ENCODE measurements at regions not wholly inside any gene's neighbourhood (a gene's known extent, or its start where the extent isn't known, plus 50 kb on each side); places are given as distances from the start of the nearest gene placed in this dataset.
A peak's percentile ranks its signal among the peaks of the same experiment; 100 is the strongest.
"Not testable (repeated sequence)": the region's sequence is repeated elsewhere in the genome, so short reads cannot be mapped to it uniquely, and the experiment has no call there.

DNA sequence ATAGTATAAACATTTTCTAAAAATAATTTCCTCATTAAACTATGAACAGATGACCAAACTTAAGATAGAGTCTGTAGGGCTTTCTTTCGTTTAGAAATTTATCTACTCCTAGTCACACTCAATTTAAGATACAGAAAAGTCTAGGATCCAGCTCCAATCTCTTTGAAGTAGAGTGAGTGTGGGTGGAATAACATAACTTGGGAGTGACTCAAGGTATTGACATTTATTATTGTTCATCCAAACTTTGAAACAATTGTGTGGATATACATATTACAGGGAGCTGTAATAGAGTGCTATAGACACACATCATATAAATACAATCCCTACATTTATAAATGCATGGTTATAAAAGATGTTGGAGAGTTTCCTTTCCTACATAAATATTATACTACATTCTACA is 715.2 kb upstream of the MANEA start:
- no peak for DNase-seq
- 58 to 83% methylated on average over 1 of the region's 1 CpG for WGBS, 2 donors
- H3K9me3 ChIP-seq: no peaks in the 10 kb centered on the region
- H3K27ac ChIP-seq: no peak overlapping the region
- TF ChIP-seq POLR2A (IDR thresholded peaks at IDR 0.05): no peak
- TF ChIP-seq, protein P1, sequence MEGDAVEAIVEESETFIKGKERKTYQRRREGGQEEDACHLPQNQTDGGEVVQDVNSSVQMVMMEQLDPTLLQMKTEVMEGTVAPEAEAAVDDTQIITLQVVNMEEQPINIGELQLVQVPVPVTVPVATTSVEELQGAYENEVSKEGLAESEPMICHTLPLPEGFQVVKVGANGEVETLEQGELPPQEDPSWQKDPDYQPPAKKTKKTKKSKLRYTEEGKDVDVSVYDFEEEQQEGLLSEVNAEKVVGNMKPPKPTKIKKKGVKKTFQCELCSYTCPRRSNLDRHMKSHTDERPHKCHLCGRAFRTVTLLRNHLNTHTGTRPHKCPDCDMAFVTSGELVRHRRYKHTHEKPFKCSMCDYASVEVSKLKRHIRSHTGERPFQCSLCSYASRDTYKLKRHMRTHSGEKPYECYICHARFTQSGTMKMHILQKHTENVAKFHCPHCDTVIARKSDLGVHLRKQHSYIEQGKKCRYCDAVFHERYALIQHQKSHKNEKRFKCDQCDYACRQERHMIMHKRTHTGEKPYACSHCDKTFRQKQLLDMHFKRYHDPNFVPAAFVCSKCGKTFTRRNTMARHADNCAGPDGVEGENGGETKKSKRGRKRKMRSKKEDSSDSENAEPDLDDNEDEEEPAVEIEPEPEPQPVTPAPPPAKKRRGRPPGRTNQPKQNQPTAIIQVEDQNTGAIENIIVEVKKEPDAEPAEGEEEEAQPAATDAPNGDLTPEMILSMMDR (IDR thresholded peaks at IDR 0.05): no peak
- H3K27me3 ChIP-seq: no peaks in the 10 kb centered on the region
- no peaks in the 10 kb centered on the region for H3K4me1 ChIP-seq
- intact Hi-C loops (cut with DNase I): no loop called here
- no peaks in the 10 kb centered on the region for H3K36me3 ChIP-seq
- H3K4me3 ChIP-seq (replicated peaks in 1 of 3): no peak overlapping the region

DNA sequence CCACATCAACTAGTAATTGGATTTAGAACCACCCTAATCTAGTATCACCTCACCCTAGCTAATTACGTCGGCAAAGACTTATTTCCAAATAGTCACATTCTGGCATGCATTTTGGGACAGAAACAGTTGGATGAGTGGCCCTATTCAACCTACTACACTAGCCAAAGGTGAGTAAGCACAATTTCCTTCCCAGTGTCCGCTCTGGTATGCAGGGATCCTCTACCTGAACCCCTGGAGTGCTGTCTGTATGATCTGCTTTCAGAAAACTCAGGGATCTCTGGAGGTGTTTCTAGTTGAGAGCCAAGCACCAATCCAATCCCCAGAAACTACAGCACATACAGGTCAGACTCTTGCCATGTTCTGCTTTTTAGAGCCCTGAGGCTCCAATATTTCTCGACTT is 717.4 kb upstream of the MANEA start:
- H3K9me3 ChIP-seq: no peaks in the 10 kb centered on the region
- no peaks in the 10 kb centered on the region for H3K27me3 ChIP-seq
- no peaks in the 10 kb centered on the region for H3K36me3 ChIP-seq
- H3K27ac ChIP-seq: no peak overlapping the region
- intact Hi-C loops (cut with DNase I): no loop called here
- H3K4me1 ChIP-seq: no peaks in the 10 kb centered on the region
- no peak for TF ChIP-seq POLR2A (IDR thresholded peaks at IDR 0.05)
- TF ChIP-seq, protein P1 (IDR thresholded peaks at IDR 0.05): no peak
- no peak for DNase-seq
- H3K4me3 ChIP-seq (replicated peaks in 1 of 3): no peak overlapping the region
- 79 to 81% methylated on average over 4 of the region's 4 CpGs for WGBS, 2 donors

DNA sequence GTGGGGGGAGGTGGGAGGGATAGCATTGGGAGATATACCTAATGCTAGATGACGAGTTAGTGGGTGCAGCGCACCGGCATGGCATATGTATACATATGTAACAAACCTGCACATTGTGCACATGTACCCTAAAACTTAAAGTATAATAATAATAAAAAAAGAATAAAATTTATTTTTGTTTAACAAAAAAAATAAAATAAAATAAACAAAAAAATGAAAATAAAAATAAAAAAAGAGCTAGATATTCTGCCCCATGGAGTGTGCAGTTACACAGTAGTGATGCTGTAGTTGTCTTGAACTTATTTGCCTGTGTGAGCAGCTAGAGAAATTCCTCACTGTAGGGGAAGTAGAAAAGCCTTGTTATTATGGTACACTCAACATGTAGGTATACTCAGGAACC is 720.3 kb upstream of the MANEA start:
- H3K27ac ChIP-seq; H3K4me1 ChIP-seq; H3K4me3 ChIP-seq (replicated peaks in 1 of 3); H3K9me3 ChIP-seq; H3K36me3 ChIP-seq; H3K27me3 ChIP-seq; DNase-seq; intact Hi-C loops (cut with DNase I): not testable (repeated sequence)
- WGBS, 2 donors: 77 to 94% methylated on average over 3 of the region's 3 CpGs

DNA sequence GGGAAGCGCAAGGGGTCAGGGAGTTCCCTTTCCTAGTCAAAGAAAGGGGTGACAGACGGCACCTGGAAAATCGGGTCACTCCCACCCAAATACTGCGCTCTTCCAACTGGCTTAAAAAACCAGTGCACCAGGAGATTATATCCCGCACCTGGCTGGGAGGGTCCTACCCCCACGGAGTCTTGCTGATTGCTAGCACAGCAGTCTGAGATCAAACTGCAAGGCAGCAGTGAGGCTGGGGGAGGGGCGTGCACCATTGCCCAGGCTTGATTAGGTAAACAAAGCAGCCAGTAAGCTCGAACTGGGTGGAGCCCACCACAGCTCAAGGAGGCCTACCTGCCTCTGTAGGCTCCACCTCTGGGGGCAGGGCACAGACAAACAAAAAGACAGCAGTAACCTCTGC is 726.0 kb upstream of the MANEA start:
- H3K27me3 ChIP-seq; intact Hi-C loops (cut with DNase I); H3K4me3 ChIP-seq (replicated peaks in 1 of 3); H3K36me3 ChIP-seq; H3K4me1 ChIP-seq; H3K9me3 ChIP-seq; H3K27ac ChIP-seq: not testable (repeated sequence)
- WGBS, 2 donors: 91 to 98% methylated on average over 7 of the region's 8 CpGs
- peak in 1 of 2 donors; percentile 1 for DNase-seq

DNA sequence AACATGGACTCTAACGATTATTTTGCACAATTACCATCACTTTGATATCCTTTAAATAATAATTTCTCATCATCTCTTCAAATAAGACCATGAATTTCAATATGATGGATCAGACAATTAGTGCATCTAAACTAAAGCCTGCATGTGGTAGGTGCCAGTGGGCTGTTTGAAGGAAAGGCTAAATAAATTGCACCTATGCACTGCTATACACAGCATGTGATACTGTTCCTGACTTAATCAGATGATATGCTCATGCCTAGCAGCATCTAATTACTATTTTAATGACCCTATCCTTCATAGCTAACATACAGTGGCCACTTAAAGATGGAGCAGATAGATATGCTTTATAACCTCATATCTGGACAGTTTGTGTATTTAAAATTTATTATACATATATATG is 731.6 kb upstream of the MANEA start:
- TF ChIP-seq POLR2A (IDR thresholded peaks at IDR 0.05): no peak
- no peaks in the 10 kb centered on the region for H3K27me3 ChIP-seq
- intact Hi-C loops (cut with DNase I): no loop called here
- H3K9me3 ChIP-seq: no peaks in the 10 kb centered on the region
- no peak overlapping the region for H3K27ac ChIP-seq
- no peaks in the 10 kb centered on the region for H3K4me1 ChIP-seq
- H3K4me3 ChIP-seq (replicated peaks in 1 of 3): no peak overlapping the region
- WGBS, 2 donors: 75 to 76% methylated on average over 1 of the region's 1 CpG
- no peaks in the 10 kb centered on the region for H3K36me3 ChIP-seq
- no peak for DNase-seq

DNA sequence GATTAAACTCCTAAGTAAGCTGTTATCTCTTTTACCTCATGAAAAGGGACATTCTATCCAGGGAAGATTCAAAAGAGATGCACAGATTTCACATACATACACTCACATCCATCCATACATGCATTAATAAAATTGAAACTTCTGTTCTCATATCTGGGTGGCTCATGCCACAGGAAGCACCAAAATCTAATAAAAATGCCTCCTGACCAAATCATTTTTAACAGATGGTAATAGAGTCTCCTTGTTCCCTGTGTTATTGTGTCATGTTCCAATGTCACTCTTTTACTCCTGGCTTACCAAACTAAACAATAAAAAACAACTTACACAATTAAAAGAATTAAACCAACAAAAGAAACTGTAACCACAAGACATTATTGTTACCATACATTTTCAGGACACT is 742.1 kb upstream of the MANEA start:
- no peak overlapping the region for H3K27ac ChIP-seq
- intact Hi-C loops (cut with DNase I): no loop called here
- no peak for DNase-seq
- H3K4me1 ChIP-seq: no peaks in the 10 kb centered on the region
- no peaks in the 10 kb centered on the region for H3K9me3 ChIP-seq
- no peak for TF ChIP-seq POLR2A (IDR thresholded peaks at IDR 0.05)
- TF ChIP-seq, protein P1 (IDR thresholded peaks at IDR 0.05): no peak
- no peak overlapping the region for H3K4me3 ChIP-seq (replicated peaks in 1 of 3)
- no peaks in the 10 kb centered on the region for H3K36me3 ChIP-seq
- no peaks in the 10 kb centered on the region for H3K27me3 ChIP-seq

DNA sequence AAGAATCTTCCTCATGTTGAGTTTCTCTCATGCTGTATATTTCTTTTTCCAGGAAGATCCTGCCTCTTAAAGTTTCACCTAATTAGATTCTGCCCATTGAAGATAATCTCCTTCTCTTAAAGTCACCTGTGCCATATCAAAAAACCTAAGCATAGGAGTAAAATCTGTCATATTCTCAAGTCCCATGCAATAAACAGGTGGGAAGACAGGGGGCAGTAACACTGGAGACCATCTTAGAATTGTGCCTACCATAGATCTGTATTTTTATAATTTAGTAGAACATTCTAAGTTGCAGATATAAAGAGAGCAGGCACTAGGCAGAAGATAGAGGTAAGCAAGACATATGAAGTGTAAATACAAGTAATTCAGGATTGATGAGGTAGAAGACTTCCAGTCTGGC is 763.5 kb upstream of the MANEA start:
- TF ChIP-seq, protein P1 (IDR thresholded peaks at IDR 0.05): no peak
- no peak for TF ChIP-seq POLR2A (IDR thresholded peaks at IDR 0.05)
- H3K36me3 ChIP-seq: no peaks in the 10 kb centered on the region
- intact Hi-C loops (cut with DNase I): no loop called here
- H3K4me1 ChIP-seq: no peaks in the 10 kb centered on the region
- H3K9me3 ChIP-seq: no peaks in the 10 kb centered on the region
- no peak overlapping the region for H3K4me3 ChIP-seq (replicated peaks in 1 of 3)
- no peak for DNase-seq
- no peak overlapping the region for H3K27ac ChIP-seq
- H3K27me3 ChIP-seq: no peaks in the 10 kb centered on the region

Data from thyroid gland (tissue), 4 donors.